ENCODE measurements at regions not wholly inside any gene's neighbourhood (a gene's known extent, or its start where the extent isn't known, plus 50 kb on each side); places are given as distances from the start of the nearest gene placed in this dataset.
"Not testable (repeated sequence)": the region's sequence is repeated elsewhere in the genome, so short reads cannot be mapped to it uniquely, and the experiment has no call there.

DNA sequence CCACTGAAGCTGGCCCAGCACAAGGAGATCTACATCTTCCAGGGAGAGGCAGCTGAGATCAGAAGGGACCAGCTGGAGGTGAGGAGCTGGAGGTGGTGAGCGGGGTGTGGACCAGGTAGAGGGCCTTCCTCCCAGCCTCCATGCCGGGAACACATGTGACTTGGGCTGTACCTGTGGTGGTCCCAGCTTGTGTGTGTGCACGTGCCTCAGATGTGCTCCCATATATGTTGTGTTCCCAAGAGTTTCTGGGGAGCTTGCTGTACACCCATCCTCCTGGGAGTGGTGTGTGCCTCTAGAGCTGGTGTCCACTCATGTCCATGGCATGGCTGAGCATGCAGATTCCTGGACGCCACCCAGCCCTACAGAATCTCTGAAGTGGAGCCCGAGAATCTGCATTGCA is 183.7 kb upstream of the AKAP13 start:
- DNase-seq = not testable (repeated sequence)

DNA sequence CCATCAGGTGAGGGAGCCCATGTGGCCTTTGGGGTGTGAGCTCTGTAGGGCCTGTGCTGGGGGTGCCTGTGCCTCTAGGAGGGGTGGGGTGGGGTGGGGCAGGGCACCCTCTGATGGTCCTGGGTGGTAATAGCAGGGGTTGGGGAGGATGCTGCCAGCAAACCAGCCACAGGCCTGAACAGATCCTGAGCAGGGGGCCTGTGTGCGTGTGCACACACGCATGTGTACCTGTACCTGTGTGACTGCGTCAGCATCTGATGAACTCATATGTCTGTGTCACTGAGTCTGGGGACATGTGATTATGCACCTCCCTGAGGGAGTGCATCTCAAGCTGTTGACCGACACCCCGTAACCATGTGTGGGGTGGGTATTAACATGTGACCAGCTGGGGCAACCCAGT is 182.8 kb upstream of the AKAP13 start:
- DNase-seq = not testable (repeated sequence)

DNA sequence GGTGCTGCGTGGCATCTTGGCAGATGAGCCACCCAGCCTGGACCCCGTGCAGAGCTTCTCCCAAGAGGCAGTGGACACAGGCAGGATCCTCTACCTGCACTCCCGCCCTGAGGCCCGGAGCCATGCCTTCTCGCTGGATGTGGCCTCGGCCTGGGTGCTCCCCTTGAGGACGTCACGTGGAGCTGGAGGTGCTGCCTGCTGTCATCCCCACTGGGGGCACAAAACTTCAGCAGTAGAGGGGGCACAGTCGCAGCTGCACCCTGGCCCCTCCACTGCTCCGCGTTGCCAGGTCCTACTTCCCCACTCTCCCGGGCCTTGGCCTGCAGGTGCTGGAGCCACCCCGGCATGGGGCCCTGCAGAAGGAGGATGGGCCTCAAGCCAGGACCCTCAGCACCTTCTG is 182.0 kb upstream of the AKAP13 start:
- DNase-seq = not testable (repeated sequence)

- DNase-seq = not testable (repeated sequence)
Observed at GRCh38 chr15:85200215-85200614, 180.2 kb upstream of the AKAP13 start.

DNA sequence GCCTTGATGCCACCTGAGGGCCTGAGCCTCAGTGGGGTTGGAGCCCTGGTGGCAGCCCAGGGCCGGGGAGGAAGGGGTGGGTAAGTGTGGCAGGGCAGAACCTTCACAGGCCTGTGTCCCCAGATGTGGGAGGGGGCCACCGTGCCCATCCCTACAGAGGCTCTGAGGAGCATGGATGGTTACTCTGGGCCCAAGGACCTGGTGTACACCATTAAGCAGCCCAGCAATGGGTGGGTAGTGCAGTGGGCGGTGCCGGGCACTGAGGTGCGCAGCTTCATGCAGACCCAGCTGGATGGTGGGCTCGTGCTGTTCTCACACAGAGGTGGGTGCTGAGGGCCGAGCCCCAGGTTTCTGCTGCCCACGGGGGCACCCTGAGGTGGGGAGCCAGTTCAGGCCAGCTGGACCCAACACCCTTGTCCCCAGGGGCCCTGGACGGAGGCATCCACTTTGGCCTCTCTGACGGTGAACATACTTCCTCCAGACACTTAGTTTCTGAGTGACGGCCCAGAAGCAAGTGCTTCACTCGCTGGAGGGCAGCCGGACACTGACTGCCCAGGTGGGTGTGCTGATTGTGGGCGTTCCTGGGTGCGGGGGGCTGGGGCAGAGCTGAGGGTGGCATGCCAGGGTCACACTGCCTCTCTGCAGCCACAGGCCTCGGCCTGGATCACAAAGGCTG is 179.1 kb upstream of the AKAP13 start:
- not testable (repeated sequence) for DNase-seq

DNA sequence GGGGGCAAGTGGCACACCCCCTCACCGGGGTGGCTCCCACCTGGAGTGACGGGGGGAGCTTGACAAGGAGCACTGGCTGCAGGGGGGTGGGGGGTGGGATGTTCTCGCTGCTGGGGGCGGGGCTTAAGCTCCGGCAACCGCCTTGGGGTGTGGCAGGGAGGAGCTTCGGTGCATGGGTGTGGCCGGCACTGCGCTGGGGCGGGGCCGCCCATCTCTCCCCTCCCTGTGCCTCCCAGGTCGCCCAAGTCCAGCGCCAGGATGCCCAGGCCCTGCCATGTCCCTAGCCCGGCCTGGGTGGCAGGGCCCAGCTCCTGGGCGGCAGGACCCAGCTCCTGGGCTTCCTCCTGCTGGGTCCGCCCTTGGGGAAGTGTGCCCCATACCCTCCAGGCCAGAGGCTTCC is 175.9 kb upstream of the AKAP13 start:
- DNase-seq = not testable (repeated sequence)

GRCh38 chr15:85233791-85234325 is 146.5 kb upstream of the AKAP13 start:
- DNase-seq = not testable (repeated sequence)

DNA sequence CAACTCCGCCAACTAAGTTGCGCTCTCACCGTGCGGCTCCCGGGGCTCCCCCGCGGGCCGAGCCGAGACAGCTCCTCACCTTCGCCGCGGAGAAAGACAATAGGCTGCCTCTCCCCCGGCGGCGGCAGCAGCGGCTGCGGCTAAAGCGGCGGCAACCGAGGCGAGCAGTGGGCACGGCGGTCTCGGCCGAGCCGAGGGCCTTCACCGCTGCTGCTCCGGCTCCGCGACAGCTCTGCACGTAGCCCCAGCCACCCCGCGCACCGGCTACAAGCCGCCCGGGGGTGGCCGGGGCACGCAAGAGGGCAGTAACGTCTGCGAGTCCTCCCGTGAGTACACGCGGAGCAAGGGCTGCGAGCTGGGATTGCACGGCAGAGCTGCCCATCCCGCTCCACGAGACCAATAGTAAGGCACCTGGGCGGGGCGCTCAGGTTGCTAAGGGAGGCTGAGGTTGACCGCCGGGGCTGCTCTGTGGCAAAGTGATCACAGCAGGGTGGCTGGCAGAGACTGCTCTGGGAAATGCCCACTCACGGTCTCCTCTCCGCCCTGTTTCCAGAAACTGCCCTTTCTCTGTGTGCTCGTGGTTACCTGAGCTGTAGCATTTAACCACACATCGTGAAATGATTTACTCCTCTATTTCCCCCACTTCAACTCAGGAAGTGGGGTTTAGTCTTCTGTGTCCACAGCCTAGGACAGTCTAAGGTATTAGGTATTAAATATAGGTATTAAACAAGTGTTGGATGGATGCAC is 145.8 kb upstream of the AKAP13 start:
- DNase-seq = not testable (repeated sequence)

DNA sequence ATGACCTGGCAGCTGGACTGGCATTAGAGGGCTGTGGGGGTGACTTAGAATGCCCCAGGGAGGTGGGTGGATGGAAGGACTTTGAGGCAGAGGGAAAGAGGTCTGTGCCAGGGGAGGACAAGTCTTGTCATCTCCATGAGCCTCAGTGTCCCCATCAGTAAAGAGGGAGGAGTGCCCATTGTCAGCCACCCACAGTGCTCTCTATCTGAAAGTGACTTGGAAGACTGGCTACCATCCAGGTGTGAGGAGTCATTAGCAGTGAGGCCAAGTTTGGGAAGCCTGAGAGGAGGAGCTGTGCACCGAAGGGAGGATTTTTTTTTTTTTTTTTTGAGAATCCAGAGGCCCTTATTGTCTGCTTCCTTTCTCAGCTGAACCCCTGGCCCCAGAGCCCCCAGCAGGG is 136.3 kb upstream of the AKAP13 start:
- not testable (repeated sequence) for DNase-seq

- not testable (repeated sequence) for DNase-seq
Observed at GRCh38 chr15:85250938-85251542, 129.4 kb upstream of the AKAP13 start.

DNA sequence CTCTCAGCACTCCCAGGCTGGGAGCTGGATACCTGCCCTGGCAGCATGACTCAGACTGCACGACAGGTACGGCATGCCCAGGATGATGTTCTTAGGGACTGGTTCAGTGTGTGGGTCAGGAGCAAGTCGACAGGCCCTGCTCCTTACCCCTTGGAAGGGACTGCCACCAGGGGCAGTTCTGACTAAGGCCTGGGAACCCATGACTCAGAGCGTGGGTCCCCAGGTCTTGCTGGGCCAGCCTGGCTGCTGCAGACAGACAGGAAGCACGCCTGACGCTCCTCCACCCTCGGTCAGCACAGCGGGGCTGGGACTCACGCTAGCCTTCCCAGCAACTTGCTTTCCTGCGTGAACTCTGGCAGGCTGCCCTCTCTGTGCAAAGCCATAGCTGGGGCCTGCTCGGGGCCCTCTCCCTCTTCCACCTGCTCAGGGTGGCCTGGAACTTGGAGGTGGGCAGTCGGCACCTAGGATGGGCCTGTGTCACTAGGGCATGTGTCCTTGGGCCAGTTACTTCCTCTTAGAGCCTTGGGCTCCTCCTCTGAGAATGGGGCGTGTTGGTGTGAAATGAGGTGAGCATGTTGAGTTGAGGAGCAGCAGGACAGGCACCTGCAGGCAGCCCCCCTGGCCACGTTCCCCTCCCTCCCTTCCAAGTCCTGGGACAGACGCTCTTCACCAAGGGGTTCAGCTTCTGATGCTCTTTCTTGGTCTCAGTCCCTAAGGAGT is 127.0 kb upstream of the AKAP13 start:
- DNase-seq = not testable (repeated sequence)

DNA sequence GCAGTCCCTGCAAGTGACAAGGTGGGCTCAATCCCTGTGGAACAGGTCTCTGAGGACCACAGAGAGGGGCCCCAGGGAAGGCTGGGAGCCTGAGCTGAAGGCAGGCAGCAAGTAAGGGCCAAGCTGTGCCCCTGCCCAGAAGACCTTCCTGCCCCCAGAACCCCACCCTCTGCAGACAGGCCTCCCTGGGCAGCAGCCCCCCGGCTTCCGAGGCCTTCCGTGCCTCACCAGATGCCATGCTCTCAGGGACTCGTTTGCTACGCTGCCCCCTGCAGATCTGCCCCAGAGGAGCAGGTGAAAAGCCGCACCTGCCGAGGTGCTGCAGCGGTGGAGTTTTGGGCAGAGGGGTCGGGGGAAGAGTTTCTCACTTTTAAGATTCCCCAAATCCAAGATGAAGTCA is 125.4 kb upstream of the AKAP13 start:
- not testable (repeated sequence) for DNase-seq

- DNase-seq = not testable (repeated sequence)
Observed at GRCh38 chr15:85255502-85255901, 124.9 kb upstream of the AKAP13 start.

GRCh38 chr15:85256009-85256997 is 124.1 kb upstream of the AKAP13 start:
- DNase-seq = not testable (repeated sequence)

- DNase-seq = not testable (repeated sequence)
Observed at GRCh38 chr15:85258062-85258445, 122.3 kb upstream of the AKAP13 start.

GRCh38 chr15:85258559-85259209 is 121.7 kb upstream of the AKAP13 start:
- not testable (repeated sequence) for DNase-seq

GRCh38 chr15:85260526-85260925 is 119.9 kb upstream of the AKAP13 start:
- DNase-seq = not testable (repeated sequence)

- DNase-seq = not testable (repeated sequence)
Observed at GRCh38 chr15:85262461-85263055, 117.8 kb upstream of the AKAP13 start.

GRCh38 chr15:85263842-85264440 is 116.5 kb upstream of the AKAP13 start:
- DNase-seq = not testable (repeated sequence)

DNA sequence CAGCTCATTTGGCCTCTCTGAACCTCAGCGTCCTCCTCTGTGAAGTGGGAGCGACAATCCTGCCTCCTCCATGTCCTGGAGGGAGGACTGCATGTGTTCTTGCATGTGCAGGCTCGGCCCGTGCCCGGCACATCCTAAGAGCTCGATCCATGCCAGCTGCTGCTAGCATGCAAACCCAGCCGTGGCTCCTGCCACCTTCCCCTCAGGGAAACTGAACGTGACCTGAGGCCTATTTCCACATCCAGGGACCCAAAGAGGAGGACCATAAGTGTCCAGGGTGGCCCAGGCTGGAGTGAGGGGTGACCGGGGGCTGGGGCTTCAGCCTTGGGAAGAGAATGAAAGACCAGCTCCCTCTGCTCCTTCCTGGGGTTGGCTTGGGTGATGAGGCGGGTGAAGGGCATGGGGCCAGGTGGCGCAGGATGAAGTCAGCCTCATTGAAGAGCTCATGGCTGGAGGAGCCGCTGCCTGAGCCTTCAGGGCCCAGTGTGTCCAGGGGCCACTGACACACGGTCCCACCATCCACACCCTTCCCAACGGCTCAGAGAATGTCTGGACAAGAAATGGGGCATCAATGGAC is 115.7 kb upstream of the AKAP13 start:
- not testable (repeated sequence) for DNase-seq

Data from stimulated activated naive CD4-positive, alpha-beta T cell (primary cell).